ENCODE measurements at regions not wholly inside any gene's neighbourhood (a gene's known extent, or its start where the extent isn't known, plus 50 kb on each side); places are given as distances from the start of the nearest gene placed in this dataset.
"Not testable (repeated sequence)": the region's sequence is repeated elsewhere in the genome, so short reads cannot be mapped to it uniquely, and the experiment has no call there.

- DNase-seq (ENCODE audit: extremely low read depth in 1 of 11, low read depth in 9 of 11, low spot score in 4 of 11), result no peak
Observed at GRCh38 chr5:15284706-15285105, 215.3 kb upstream of the FBXL7 start.

GRCh38 chr5:15283076-15283475 is 216.9 kb upstream of the FBXL7 start:
- no peak for DNase-seq (ENCODE audit: extremely low read depth in 1 of 11, low read depth in 9 of 11, low spot score in 4 of 11)

GRCh38 chr5:15282611-15283010 is 217.4 kb upstream of the FBXL7 start:
- no peak for DNase-seq (ENCODE audit: extremely low read depth in 1 of 11, low read depth in 9 of 11, low spot score in 4 of 11)

- not testable (repeated sequence) for DNase-seq (ENCODE audit: extremely low read depth in 1 of 11, low read depth in 9 of 11, low spot score in 4 of 11)
Observed at GRCh38 chr5:15271596-15271995, 228.4 kb upstream of the FBXL7 start.

- DNase-seq (ENCODE audit: extremely low read depth in 1 of 11, low read depth in 9 of 11, low spot score in 4 of 11), result no peak
Observed at GRCh38 chr5:15267966-15268365, 232.0 kb upstream of the FBXL7 start.

GRCh38 chr5:15266841-15267240 is 233.1 kb upstream of the FBXL7 start:
- DNase-seq (ENCODE audit: extremely low read depth in 1 of 11, low read depth in 9 of 11, low spot score in 4 of 11), result no peak

GRCh38 chr5:15266229-15266628 is 233.8 kb upstream of the FBXL7 start:
- DNase-seq (ENCODE audit: extremely low read depth in 1 of 11, low read depth in 9 of 11, low spot score in 4 of 11), result no peak

GRCh38 chr5:15263942-15264341 is 236.0 kb upstream of the FBXL7 start:
- no peak for DNase-seq (ENCODE audit: extremely low read depth in 1 of 11, low read depth in 9 of 11, low spot score in 4 of 11)

GRCh38 chr5:15263406-15263805 is 236.6 kb upstream of the FBXL7 start:
- DNase-seq (ENCODE audit: extremely low read depth in 1 of 11, low read depth in 9 of 11, low spot score in 4 of 11), result no peak

- DNase-seq (ENCODE audit: extremely low read depth in 1 of 11, low read depth in 9 of 11, low spot score in 4 of 11), result no peak
Observed at GRCh38 chr5:15261269-15261995, 238.5 kb upstream of the FBXL7 start.

- peak in 5 of 11 donors; percentile 1 to 18 (median 10) for DNase-seq (ENCODE audit: extremely low read depth in 1 of 11, low read depth in 9 of 11, low spot score in 4 of 11)
Observed at GRCh38 chr5:15260356-15261268, 239.4 kb upstream of the FBXL7 start.

- no peak for DNase-seq (ENCODE audit: extremely low read depth in 1 of 11, low read depth in 9 of 11, low spot score in 4 of 11)
Observed at GRCh38 chr5:15256485-15256884, 243.5 kb upstream of the FBXL7 start.

GRCh38 chr5:15255576-15255975 is 244.4 kb upstream of the FBXL7 start:
- no peak for DNase-seq (ENCODE audit: extremely low read depth in 1 of 11, low read depth in 9 of 11, low spot score in 4 of 11)

GRCh38 chr5:15254607-15255006 is 245.4 kb upstream of the FBXL7 start:
- DNase-seq (ENCODE audit: extremely low read depth in 1 of 11, low read depth in 9 of 11, low spot score in 4 of 11), result no peak

GRCh38 chr5:15252331-15252730 is 247.6 kb upstream of the FBXL7 start:
- DNase-seq (ENCODE audit: extremely low read depth in 1 of 11, low read depth in 9 of 11, low spot score in 4 of 11), result no peak

GRCh38 chr5:15249152-15249551 is 250.8 kb upstream of the FBXL7 start:
- DNase-seq (ENCODE audit: extremely low read depth in 1 of 11, low read depth in 9 of 11, low spot score in 4 of 11), result no peak

- DNase-seq (ENCODE audit: extremely low read depth in 1 of 11, low read depth in 9 of 11, low spot score in 4 of 11), result no peak
Observed at GRCh38 chr5:15248731-15249130, 251.2 kb upstream of the FBXL7 start.

- DNase-seq (ENCODE audit: extremely low read depth in 1 of 11, low read depth in 9 of 11, low spot score in 4 of 11), result no peak
Observed at GRCh38 chr5:15245913-15246312, 254.1 kb upstream of the FBXL7 start.

GRCh38 chr5:15243301-15244020 is 256.5 kb upstream of the FBXL7 start:
- no peak for DNase-seq (ENCODE audit: extremely low read depth in 1 of 11, low read depth in 9 of 11, low spot score in 4 of 11)

All from renal cortex interstitium (tissue), 11 donors.